ENCODE measurements at regions not wholly inside any gene's neighbourhood (a gene's known extent, or its start where the extent isn't known, plus 50 kb on each side); places are given as distances from the start of the nearest gene placed in this dataset.

DNA sequence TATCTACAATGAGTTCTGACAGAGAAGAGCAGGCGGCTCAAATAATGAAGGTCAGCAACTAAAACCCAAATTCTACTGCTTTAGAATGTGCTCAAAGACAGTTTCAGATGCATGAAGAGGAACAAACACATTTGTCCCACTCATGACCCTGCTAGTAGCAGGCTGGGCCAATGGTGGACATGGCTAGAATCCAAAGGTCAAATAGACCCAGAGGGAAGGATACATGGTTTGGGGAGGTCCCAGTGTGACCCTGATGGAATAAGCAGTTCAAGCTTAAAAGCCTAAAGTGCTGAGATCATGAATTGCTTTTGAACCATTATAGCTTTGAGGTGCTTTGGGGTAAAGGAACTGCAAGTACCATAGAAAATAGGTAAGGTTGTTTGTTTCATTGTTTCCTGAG is 450.7 kb downstream of the MID1IP1 start:
- Histone ChIP-seq H3K36me3 (ENCODE audit: low read length) (no peaks in the 10 kb centered on the region), H3K27ac (ENCODE audit: low read depth, low read length) (no peak overlapping the region), H3F3A (ENCODE audit: insufficient read depth) (no peaks in the 10 kb centered on the region), H3K9me3 (ENCODE audit: insufficient read depth, low read length) (no peaks in the 10 kb centered on the region), H3K4me2 (ENCODE audit: low read depth, low read length, poor library complexity, severe bottlenecking) (no peak overlapping the region), H3K27me3 (ENCODE audit: low read length) (no peaks in the 10 kb centered on the region), H3K9me2 (replicated peaks; ENCODE audit: insufficient read depth, low read length) (no peaks in the 10 kb centered on the region), H4K20me1 (ENCODE audit: low read depth, low read length) (no peaks in the 10 kb centered on the region), H3K79me2 (ENCODE audit: insufficient read depth, low read length) (no peaks in the 10 kb centered on the region), H3K9ac (ENCODE audit: low read length) (no peak overlapping the region), H3K4me3 (ENCODE audit: insufficient read depth, low read length, poor library complexity, severe bottlenecking) (no peak overlapping the region), H2AFZ (ENCODE audit: low read depth, low read length, severe bottlenecking) (no peak overlapping the region)
- TF ChIP-seq CTCF (IDR thresholded peaks at IDR 0.05; ENCODE audit: insufficient read depth, low read length, poor library complexity, severe bottlenecking), result no peak
- no peak for TF ChIP-seq EZH2phosphoT487 (conservative IDR thresholded peaks at IDR 0.05; ENCODE audit: low read length)

GRCh38 chrX:39253551-39253950 is 452.3 kb downstream of the MID1IP1 start:
- Histone ChIP-seq H3K36me3 (ENCODE audit: low read length) (no peaks in the 10 kb centered on the region), H3K4me3 (ENCODE audit: insufficient read depth, low read length, poor library complexity, severe bottlenecking) (no peak overlapping the region), H2AFZ (ENCODE audit: low read depth, low read length, severe bottlenecking) (no peak overlapping the region), H3K9me2 (replicated peaks; ENCODE audit: insufficient read depth, low read length) (no peaks in the 10 kb centered on the region), H3K4me2 (ENCODE audit: low read depth, low read length, poor library complexity, severe bottlenecking) (no peak overlapping the region), H3K9ac (ENCODE audit: low read length) (no peak overlapping the region), H3K79me2 (ENCODE audit: insufficient read depth, low read length) (no peaks in the 10 kb centered on the region), H3K9me3 (ENCODE audit: insufficient read depth, low read length) (no peaks in the 10 kb centered on the region), H4K20me1 (ENCODE audit: low read depth, low read length) (no peaks in the 10 kb centered on the region), H3K27ac (ENCODE audit: low read depth, low read length) (no peak overlapping the region), H3K27me3 (ENCODE audit: low read length) (no peaks in the 10 kb centered on the region), H3F3A (ENCODE audit: insufficient read depth) (no peaks in the 10 kb centered on the region)
- no peak for TF ChIP-seq CTCF (IDR thresholded peaks at IDR 0.05; ENCODE audit: insufficient read depth, low read length, poor library complexity, severe bottlenecking)

- H3K79me2 ChIP-seq (ENCODE audit: insufficient read depth, low read length), result no peaks in the 10 kb centered on the region
- H3K27ac ChIP-seq (ENCODE audit: low read depth, low read length), result no peak overlapping the region
- no peaks in the 10 kb centered on the region for H3F3A ChIP-seq (ENCODE audit: insufficient read depth)
- H3K9ac ChIP-seq (ENCODE audit: low read length), result no peak overlapping the region
- H3K4me3 ChIP-seq (ENCODE audit: insufficient read depth, low read length, poor library complexity, severe bottlenecking), result no peak overlapping the region
- no peaks in the 10 kb centered on the region for H3K9me3 ChIP-seq (ENCODE audit: insufficient read depth, low read length)
- H3K27me3 ChIP-seq (ENCODE audit: low read length), result no peaks in the 10 kb centered on the region
- H3K4me2 ChIP-seq (ENCODE audit: low read depth, low read length, poor library complexity, severe bottlenecking), result no peak overlapping the region
- TF ChIP-seq EZH2phosphoT487 (conservative IDR thresholded peaks at IDR 0.05; ENCODE audit: low read length), result no peak
- TF ChIP-seq CTCF (IDR thresholded peaks at IDR 0.05; ENCODE audit: insufficient read depth, low read length, poor library complexity, severe bottlenecking), result no peak
- no peaks in the 10 kb centered on the region for H3K36me3 ChIP-seq (ENCODE audit: low read length)
- no peaks in the 10 kb centered on the region for H3K9me2 ChIP-seq (replicated peaks; ENCODE audit: insufficient read depth, low read length)
- no peaks in the 10 kb centered on the region for H4K20me1 ChIP-seq (ENCODE audit: low read depth, low read length)
- H2AFZ ChIP-seq (ENCODE audit: low read depth, low read length, severe bottlenecking), result no peak overlapping the region
Measured at GRCh38 chrX:39258331-39258730, 457.1 kb downstream of the MID1IP1 start.

GRCh38 chrX:39260965-39261364 is 459.7 kb downstream of the MID1IP1 start:
- no peak overlapping the region for H2AFZ ChIP-seq (ENCODE audit: low read depth, low read length, severe bottlenecking)
- H3K9me3 ChIP-seq (ENCODE audit: insufficient read depth, low read length), result no peaks in the 10 kb centered on the region
- no peaks in the 10 kb centered on the region for H3K36me3 ChIP-seq (ENCODE audit: low read length)
- H3K27me3 ChIP-seq (ENCODE audit: low read length), result no peaks in the 10 kb centered on the region
- H4K20me1 ChIP-seq (ENCODE audit: low read depth, low read length), result no peaks in the 10 kb centered on the region
- H3K27ac ChIP-seq (ENCODE audit: low read depth, low read length), result no peak overlapping the region
- H3K9ac ChIP-seq (ENCODE audit: low read length), result no peak overlapping the region
- H3K79me2 ChIP-seq (ENCODE audit: insufficient read depth, low read length), result no peaks in the 10 kb centered on the region
- no peaks in the 10 kb centered on the region for H3K9me2 ChIP-seq (replicated peaks; ENCODE audit: insufficient read depth, low read length)
- H3K4me2 ChIP-seq (ENCODE audit: low read depth, low read length, poor library complexity, severe bottlenecking), result no peak overlapping the region
- H3F3A ChIP-seq (ENCODE audit: insufficient read depth), result no peaks in the 10 kb centered on the region
- TF ChIP-seq CTCF (IDR thresholded peaks at IDR 0.05; ENCODE audit: insufficient read depth, low read length, poor library complexity, severe bottlenecking), result no peak
- TF ChIP-seq EZH2phosphoT487 (conservative IDR thresholded peaks at IDR 0.05; ENCODE audit: low read length), result no peak
- H3K4me3 ChIP-seq (ENCODE audit: insufficient read depth, low read length, poor library complexity, severe bottlenecking), result no peak overlapping the region
